Endothelial cell of umbilical vein (primary cell): ENCODE measurements at regions not wholly inside any gene's neighbourhood (a gene's known extent, or its start where the extent isn't known, plus 50 kb on each side); places are given as distances from the start of the nearest gene placed in this dataset.

Experiments used
- BruUV-seq: library from RNA; stranded (reverse); fragments of 400-500 nt; replicated peaks from 2 replicates; lab custom pipeline; 2021; lab: Mats Ljungman, UMichigan
- CTCF ChIA-PET: fragments of 300-600, 350-600 bp; sonication (Branson Sonifier 250); formaldehyde crosslinking; loops from one replicate; lab custom pipeline; 2021; ENCODE audit warnings: antibody characterized with exemption, inconsistent platforms; lab: Charles Lee
- POLR2A ChIA-PET: fragments of 300-600, 350-600 bp; sonication (Branson Sonifier 250); formaldehyde crosslinking; loops from one replicate; lab custom pipeline; 2021; ENCODE audit warnings: antibody characterized with exemption, inconsistent platforms; lab: Charles Lee
- DNase-seq: peaks from one replicate; pipeline ENCODE4 v3.0.0-alpha.2; 2011; ENCODE audit warnings: low read depth, low spot score
- FAIRE-seq: peaks from 2 replicates; lab custom pipeline; 2011; peaks lifted over from hg19 to GRCh38; lab: Jason Lieb, UNC
- H2AFZ ChIP-seq: 2 replicates; pipeline ENCODE4 v1.6.0; 2012; ENCODE audit warnings: low read depth, low read length, control low read depth, inconsistent platforms
- H3K27ac ChIP-seq: 2 replicates; pipeline ENCODE4 v1.5.1; 2011; ENCODE audit warnings: low read depth, mild to moderate bottlenecking, control low read depth, low read length, moderate library complexity; ENCODE audit not compliant: insufficient read depth
- H3K27me3 ChIP-seq, 2 experiments: 2 replicates each; pipeline versions ENCODE4 v1.6.0 to v1.6.1; 2011; ENCODE audit warnings: low read length in 2 of 2, mixed read lengths in 1 of 2; ENCODE audit not compliant: control insufficient read depth in 2 of 2, insufficient read depth in 2 of 2
- H3K36me3 ChIP-seq, 2 experiments: 2 replicates in 1 of 2; 3 replicates in 1 of 2; pipeline ENCODE4 v1.5.1; 2011; ENCODE audit warnings: low read length in 2 of 2, mild to moderate bottlenecking in 1 of 2, moderate library complexity in 1 of 2; ENCODE audit not compliant: control insufficient read depth in 2 of 2, insufficient read depth in 2 of 2; ENCODE audit errors: extremely low read depth in 1 of 2
- H3K4me1 ChIP-seq: 3 replicates; pipeline ENCODE4 v1.5.1; 2011; ENCODE audit warnings: mild to moderate bottlenecking, low read length; ENCODE audit not compliant: control insufficient read depth, insufficient read depth; ENCODE audit errors: extremely low read depth
- H3K4me2 ChIP-seq: 2 replicates; pipeline ENCODE4 v1.6.1; 2011; ENCODE audit warnings: low read length, control low read depth, mixed read lengths; ENCODE audit not compliant: insufficient read depth
- H3K4me3 ChIP-seq, 3 experiments: fragments of 200-600 bp in 1 of 3; sonication (generic), shearing (Covaris generic) in 1 of 3; replicated peaks in 1 of 3; 2 replicates each; pipeline ENCODE4 v1.5.1; 2011 to 2016; ENCODE audit warnings: control low read depth in 3 of 3, low read length in 3 of 3, mild to moderate bottlenecking in 2 of 3, inconsistent platforms in 1 of 3, low read depth in 1 of 3, moderate library complexity in 1 of 3; ENCODE audit not compliant: insufficient read depth in 1 of 3
- H3K79me2 ChIP-seq: 2 replicates; pipeline ENCODE4 v1.6.0; 2012; ENCODE audit warnings: low read length, inconsistent platforms; ENCODE audit not compliant: control insufficient read depth, insufficient read depth
- H3K9ac ChIP-seq: replicated peaks from 2 replicates; pipeline ENCODE3; 2011; ENCODE audit warnings: low read length, control low read depth; ENCODE audit not compliant: insufficient read depth; ENCODE audit errors: extremely low read depth
- H3K9me1 ChIP-seq: replicated peaks from 3 replicates; pipeline ENCODE4 v1.6.0; 2011; ENCODE audit warnings: mild to moderate bottlenecking, low read length; ENCODE audit not compliant: control insufficient read depth, insufficient read depth; ENCODE audit errors: extremely low read depth
- H3K9me3 ChIP-seq: replicated peaks from 2 replicates; pipeline ENCODE4 v1.5.1; 2012; ENCODE audit warnings: low read length, inconsistent platforms; ENCODE audit not compliant: control insufficient read depth, insufficient read depth
- H4K20me1 ChIP-seq: replicated peaks from 2 replicates; pipeline ENCODE3; 2011; ENCODE audit warnings: mild to moderate bottlenecking, low read length; ENCODE audit not compliant: control insufficient read depth, insufficient read depth; ENCODE audit errors: extremely low read depth
- EZH2 ChIP-seq: IDR thresholded peaks from 2 replicates; pipeline ENCODE4 v1.6.1; 2012; ENCODE audit warnings: borderline replicate concordance, low read depth, mild to moderate bottlenecking, moderate library complexity, low read length, inconsistent platforms; ENCODE audit not compliant: severe bottlenecking
- FOS ChIP-seq: IDR thresholded peaks from 2 replicates; pipeline ENCODE4 v1.6.1; 2011; ENCODE audit warnings: mild to moderate bottlenecking, low read length, moderate library complexity, borderline replicate concordance; ENCODE audit not compliant: insufficient read depth
- GATA2 ChIP-seq: IDR thresholded peaks from 2 replicates; pipeline ENCODE4 v1.7.0; 2011; ENCODE audit warnings: low read depth, mild to moderate bottlenecking, moderate library complexity, mixed read lengths, low read length; ENCODE audit not compliant: insufficient read length, insufficient read depth
- JUN ChIP-seq: IDR thresholded peaks from 2 replicates; pipeline ENCODE4 v1.6.1; 2011; ENCODE audit warnings: borderline replicate concordance, low read depth; ENCODE audit not compliant: insufficient read length, insufficient read depth
- MAX ChIP-seq: IDR thresholded peaks from 2 replicates; pipeline ENCODE4 v1.6.1; 2011; ENCODE audit not compliant: insufficient read depth, insufficient read length
- MYC ChIP-seq: IDR thresholded peaks from one replicate; pipeline ENCODE4 v1.6.1; 2011; ENCODE audit warnings: mild to moderate bottlenecking, low read depth, low read length
- POLR2A ChIP-seq: IDR thresholded peaks from 2 replicates; pipeline ENCODE4 v1.6.1; 2012; ENCODE audit warnings: low read depth, mild to moderate bottlenecking, control low read depth, low read length
- POLR2AphosphoS5 ChIP-seq: IDR thresholded peaks from 2 replicates; pipeline ENCODE4 v1.6.1; 2012; ENCODE audit warnings: low read depth, mild to moderate bottlenecking, control low read depth, low read length, moderate library complexity; ENCODE audit not compliant: insufficient read depth
- dilution Hi-C: fragments of 300-500 bp; cut with MboI; formaldehyde crosslinking; loops from one replicate; pipeline ENCODE4 v1.15.0; 2019; ENCODE audit warnings: low sequenced_read_pairs; ENCODE audit not compliant: extremely low pct_ligation_motif_present
- intact Hi-C: fragments of 100-400 bp; cut with micrococcal nuclease; formaldehyde crosslinking; loops from one replicate; pipeline ENCODE4 v1.10.0; 2022
- TF ChIP-seq, protein P1 (sequence below), 2 donors: IDR thresholded peaks; 1 replicate in 1 of 2; 2 replicates in 1 of 2; pipeline ENCODE4 v1.5.1; 2011; ENCODE audit warnings: low read length in 2 of 2, mild to moderate bottlenecking in 2 of 2, moderate library complexity in 2 of 2, control low read depth in 1 of 2, inconsistent platforms in 1 of 2, low read depth in 1 of 2; ENCODE audit not compliant: insufficient read depth in 1 of 2; ENCODE audit errors: extremely low read depth in 1 of 2

- CTCF ChIA-PET, result interaction anchor here (0.8 kb wide), 1 partner anchor 175 kb away, joined by 3 read pairs; no protein-coding TSS in a partner anchor
- TF ChIP-seq JUN (no peak), MYC (no peak), EZH2 (no peak), POLR2AphosphoS5 (no peak), POLR2A (no peak), MAX (no peak)
- Histone ChIP-seq H3K4me1 (no peaks in the 10 kb centered on the region), H4K20me1 (no peaks in the 10 kb centered on the region), H3K27me3 (no peaks in the 10 kb centered on the region), H3K36me3 (no peaks in the 10 kb centered on the region), H3K79me2 (no peaks in the 10 kb centered on the region), H3K9ac (no peak overlapping the region), H3K9me1 (no peaks in the 10 kb centered on the region), H3K27ac (no peak overlapping the region), H3K9me3 (no peaks in the 10 kb centered on the region), H2AFZ (no peak overlapping the region), H3K4me3 (no peak overlapping the region), H3K4me2 (no peak overlapping the region)
- intact Hi-C loops (no loop called here), dilution Hi-C loops (no loop called here)
- FAIRE-seq, result no peak
- no peak for DNase-seq
- POLR2A ChIA-PET, result no interaction called here
- BruUV-seq, result no TSS peak
Measured at GRCh38 chr4:26235500-26235899, 85.3 kb upstream of the RBPJ start.

GRCh38 chr4:26237916-26238315 is 82.9 kb upstream of the RBPJ start:
- H3K27ac ChIP-seq, result no peak overlapping the region
- DNase-seq (no peak), FAIRE-seq (no peak)
- ChIA-PET CTCF (no interaction called here), POLR2A (no interaction called here)
- H3K9me1 ChIP-seq, result no peaks in the 10 kb centered on the region
- H4K20me1 ChIP-seq, result no peaks in the 10 kb centered on the region
- dilution Hi-C loops, result no loop called here
- H3K36me3 ChIP-seq, result no peaks in the 10 kb centered on the region
- H3K4me2 ChIP-seq, result no peak overlapping the region
- no peak overlapping the region for H3K4me3 ChIP-seq
- H2AFZ ChIP-seq, result no peak overlapping the region
- H3K9me3 ChIP-seq, result no peaks in the 10 kb centered on the region
- BruUV-seq, result no TSS peak
- H3K9ac ChIP-seq, result no peak overlapping the region
- intact Hi-C loops, result no loop called here
- H3K27me3 ChIP-seq, result no peaks in the 10 kb centered on the region
- TF ChIP-seq MAX (no peak), POLR2A (no peak), POLR2AphosphoS5 (no peak), MYC (no peak), GATA2 (no peak), FOS (no peak), JUN (no peak), EZH2 (no peak)
- TF ChIP-seq, protein P1, sequence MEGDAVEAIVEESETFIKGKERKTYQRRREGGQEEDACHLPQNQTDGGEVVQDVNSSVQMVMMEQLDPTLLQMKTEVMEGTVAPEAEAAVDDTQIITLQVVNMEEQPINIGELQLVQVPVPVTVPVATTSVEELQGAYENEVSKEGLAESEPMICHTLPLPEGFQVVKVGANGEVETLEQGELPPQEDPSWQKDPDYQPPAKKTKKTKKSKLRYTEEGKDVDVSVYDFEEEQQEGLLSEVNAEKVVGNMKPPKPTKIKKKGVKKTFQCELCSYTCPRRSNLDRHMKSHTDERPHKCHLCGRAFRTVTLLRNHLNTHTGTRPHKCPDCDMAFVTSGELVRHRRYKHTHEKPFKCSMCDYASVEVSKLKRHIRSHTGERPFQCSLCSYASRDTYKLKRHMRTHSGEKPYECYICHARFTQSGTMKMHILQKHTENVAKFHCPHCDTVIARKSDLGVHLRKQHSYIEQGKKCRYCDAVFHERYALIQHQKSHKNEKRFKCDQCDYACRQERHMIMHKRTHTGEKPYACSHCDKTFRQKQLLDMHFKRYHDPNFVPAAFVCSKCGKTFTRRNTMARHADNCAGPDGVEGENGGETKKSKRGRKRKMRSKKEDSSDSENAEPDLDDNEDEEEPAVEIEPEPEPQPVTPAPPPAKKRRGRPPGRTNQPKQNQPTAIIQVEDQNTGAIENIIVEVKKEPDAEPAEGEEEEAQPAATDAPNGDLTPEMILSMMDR (IDR thresholded peaks at IDR 0.05; ENCODE audit: extremely low read depth in 1 of 2, insufficient read depth in 1 of 2, low read depth in 1 of 2, low read length in 2 of 2), result no peak
- H3K4me1 ChIP-seq, result no peaks in the 10 kb centered on the region
- H3K79me2 ChIP-seq, result no peaks in the 10 kb centered on the region
